K562 (cell line): ENCODE measurements at regions not wholly inside any gene's neighbourhood (a gene's known extent, or its start where the extent isn't known, plus 50 kb on each side); places are given as distances from the start of the nearest gene placed in this dataset.

ENCODE experiments used
- ATAC-seq: fragments of 200-7000 bp; cut with Tn5 transposase; 3 replicates; pipeline ENCODE4 v1.9.1; 2020; ENCODE audit warnings: moderate library complexity
- BruUV-seq: library from RNA; stranded (reverse); fragments of 400-500 nt; replicated peaks from 2 replicates; lab custom pipeline; 2021; lab: Mats Ljungman, UMichigan
- CTCF ChIA-PET: fragments of 300-600 bp; formaldehyde crosslinking; extraction: SDS; loops from one replicate; lab custom pipeline; 2021; ENCODE audit warnings: low intra/inter-chr PET ratio; lab: Yijun Ruan, JAX
- POLR2A ChIA-PET: fragments of 300-600, 350-650 bp; sonication (Branson Sonifier 250); formaldehyde crosslinking; extraction: SDS; loops from one replicate; lab custom pipeline; 2021; ENCODE audit warnings: antibody characterized with exemption, inconsistent platforms; lab: Yijun Ruan, JAX
- DNase-seq, 4 experiments: peaks; one replicate each; pipeline versions ENCODE4 v3.0.0 to v3.0.0-alpha.2; 2011 to 2018; ENCODE audit warnings: low spot score in 3 of 4, mixed read lengths in 3 of 4; ENCODE audit errors: extremely low read depth in 1 of 4
- FAIRE-seq: peaks from 2 replicates; lab custom pipeline; 2011; peaks lifted over from hg19 to GRCh38; lab: Jason Lieb, UNC
- H2AFZ ChIP-seq: 2 replicates; pipeline ENCODE4 v1.6.0; 2011; ENCODE audit warnings: low read depth, low read length, control low read depth, inconsistent platforms
- H3K27ac ChIP-seq: fragments of 200-600 bp; 3 replicates; pipeline ENCODE4 v1.8.0; 2011; ENCODE audit warnings: low read depth, mild to moderate bottlenecking, control low read depth, inconsistent platforms, low read length, moderate library complexity, mixed read lengths; ENCODE audit errors: extremely low read depth
- H3K27me3 ChIP-seq, 2 experiments: fragments of 300-600 bp in 1 of 2; 2 replicates in 1 of 2; 3 replicates in 1 of 2; pipeline versions ENCODE4 v1.6.0 to v1.8.0; 2011; ENCODE audit warnings: inconsistent platforms in 2 of 2, low read length in 2 of 2, mild to moderate bottlenecking in 1 of 2, mixed read lengths in 1 of 2, moderate library complexity in 1 of 2; ENCODE audit not compliant: control insufficient read depth in 2 of 2, insufficient read depth in 2 of 2
- H3K36me3 ChIP-seq: fragments of 300-600 bp; 3 replicates; pipeline ENCODE4 v1.8.0; 2011; ENCODE audit warnings: mild to moderate bottlenecking, low read length, inconsistent platforms; ENCODE audit not compliant: control insufficient read depth, insufficient read depth
- H3K4me1 ChIP-seq, 2 experiments: fragments of 200-600 bp in 1 of 2; replicated peaks in 1 of 2; 2 replicates in 1 of 2; 3 replicates in 1 of 2; pipeline versions ENCODE4 v1.5.1 to v1.8.0; 2011; ENCODE audit warnings: inconsistent platforms in 2 of 2, low read length in 2 of 2, mild to moderate bottlenecking in 1 of 2, mixed read lengths in 1 of 2, moderate library complexity in 1 of 2; ENCODE audit not compliant: control insufficient read depth in 2 of 2, insufficient read depth in 2 of 2
- H3K4me2 ChIP-seq: 2 replicates; pipeline ENCODE4 v1.6.1; 2011; ENCODE audit warnings: low read length, control low read depth, inconsistent platforms, mixed read lengths; ENCODE audit not compliant: insufficient read depth
- H3K4me3 ChIP-seq: fragments of 200-600 bp; sonication (generic), shearing (Covaris generic); 2 replicates; pipeline ENCODE4 v1.5.1; 2016; ENCODE audit warnings: control low read depth, inconsistent platforms
- H3K79me2 ChIP-seq: fragments of 200-600 bp; 3 replicates; pipeline ENCODE4 v1.8.0; 2011; ENCODE audit warnings: low read length, inconsistent platforms; ENCODE audit not compliant: control insufficient read depth, insufficient read depth
- H3K9ac ChIP-seq, 2 experiments: 2 replicates each; pipeline versions ENCODE4 v1.6.0 to v1.6.1; 2011; ENCODE audit warnings: low read depth in 2 of 2, low read length in 2 of 2, control low read depth in 1 of 2, inconsistent platforms in 1 of 2, mild to moderate bottlenecking in 1 of 2, mixed read lengths in 1 of 2; ENCODE audit not compliant: insufficient read depth in 1 of 2
- H3K9me1 ChIP-seq: one replicate; pipeline ENCODE4 v1.6.0; 2011; ENCODE audit warnings: inconsistent platforms, mild to moderate bottlenecking, low read length, moderate library complexity; ENCODE audit not compliant: control insufficient read depth, insufficient read depth
- H3K9me3 ChIP-seq: replicated peaks from 2 replicates; pipeline ENCODE4 v1.5.1; 2011; ENCODE audit warnings: low read depth, low read length, inconsistent platforms; ENCODE audit not compliant: control insufficient read depth, insufficient read depth
- H4K20me1 ChIP-seq: replicated peaks from 2 replicates; pipeline ENCODE4 v1.6.1; 2011; ENCODE audit warnings: low read length, inconsistent platforms, mixed read lengths; ENCODE audit not compliant: control insufficient read depth, insufficient read depth
- CREB1 ChIP-seq, 2 experiments: sonication (generic) in 1 of 2; formaldehyde crosslinking in 1 of 2; IDR thresholded peaks; 2 replicates each; pipeline versions ENCODE4 v1.6.1 to v1.8.0; 2012 to 2022; ENCODE audit warnings: inconsistent platforms in 1 of 2, mild to moderate bottlenecking in 1 of 2, missing genetic modification reagents in 1 of 2, moderate library complexity in 1 of 2
- CREB3L1 ChIP-seq: fragments of 450-650 bp; IDR thresholded peaks from 2 replicates; pipeline ENCODE4 v1.6.1; 2014; ENCODE audit warnings: low read depth, mild to moderate bottlenecking, moderate library complexity, borderline replicate concordance
- EP300 ChIP-seq: IDR thresholded peaks from 2 replicates; pipeline ENCODE4 v1.6.1; 2012; ENCODE audit warnings: low read length, improper control_type of control experiment
- HOMEZ ChIP-seq: fragments of 250-450 bp; sonication (Bioruptor Pico); IDR thresholded peaks from 2 replicates; pipeline ENCODE4 v1.4.0; 2020; ENCODE audit warnings: mild to moderate bottlenecking, moderate library complexity
- KAT8 ChIP-seq: fragments of 450-650 bp; IDR thresholded peaks from 2 replicates; pipeline ENCODE4 v1.6.1; 2016; ENCODE audit warnings: low read depth, mild to moderate bottlenecking
- NELFE ChIP-seq: IDR thresholded peaks from 2 replicates; pipeline ENCODE4 v1.6.1; 2011; ENCODE audit warnings: mild to moderate bottlenecking; ENCODE audit not compliant: insufficient read depth, insufficient read length
- NR3C1 ChIP-seq: sonication (generic); formaldehyde crosslinking; IDR thresholded peaks from 2 replicates; pipeline ENCODE4 v1.8.1; 2022; ENCODE audit warnings: missing genetic modification reagents
- PTTG1 ChIP-seq: fragments of 450-650 bp; IDR thresholded peaks from 2 replicates; pipeline ENCODE4 v1.6.1; 2016; ENCODE audit warnings: low read depth, mild to moderate bottlenecking, missing genetic modification characterization, missing compliant biosample characterization
- TARDBP ChIP-seq: fragments of 450-650 bp; IDR thresholded peaks from 2 replicates; pipeline ENCODE4 v1.6.1; 2016
- ZNF766 ChIP-seq: fragments of 200-800 bp; sonication (Bioruptor generic); conservative IDR thresholded peaks from 2 replicates; pipeline ENCODE4 v1.6.1; 2016; ENCODE audit warnings: missing genetic modification characterization, missing compliant biosample characterization
- ZNF79 ChIP-seq: fragments of 250-450 bp; sonication (Bioruptor Pico); IDR thresholded peaks from 2 replicates; pipeline ENCODE4 v1.4.0; 2020; ENCODE audit warnings: low read depth, mild to moderate bottlenecking, moderate library complexity
- WGBS: fragments of 100-300 bp; shearing (Covaris generic); methylation state at CpG from one replicate; pipeline ENCODE4 v1.1.6; 2016; ENCODE audit warnings: low coverage, mixed read lengths; ENCODE audit not compliant: insufficient coverage; ENCODE audit errors: missing lambda C conversion rate; 5-methylcytosine and 5-hydroxymethylcytosine counted together
- in situ Hi-C: fragments of 300-500 bp; cut with MboI; formaldehyde crosslinking; loops from 4 replicates; pipeline ENCODE4 v1.15.0; 2018; ENCODE audit warnings: inconsistent platforms, mixed read lengths
- intact Hi-C: fragments of 100-400 bp; cut with micrococcal nuclease; formaldehyde crosslinking; loops from 2 replicates; pipeline ENCODE4 v1.14.2; 2022

DNA sequence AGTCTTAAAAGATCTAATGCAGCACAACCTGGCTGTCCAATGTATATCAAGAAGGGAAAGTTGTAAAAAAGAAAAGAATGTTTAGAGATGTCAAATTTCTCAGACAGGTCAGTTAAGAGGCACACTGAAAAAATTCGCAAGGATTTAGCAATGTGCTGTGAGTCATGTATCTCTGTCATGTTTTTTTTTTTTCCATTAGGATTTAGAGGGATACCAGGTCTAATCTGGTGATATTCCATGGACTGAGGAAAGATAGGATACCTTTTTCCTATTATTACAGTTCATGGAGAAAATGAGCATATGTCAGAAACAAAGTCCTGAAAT is 815.4 kb upstream of the PCDH10 start:
- FAIRE-seq (no peak), DNase-seq (no peak), ATAC-seq (no peak)
- H3K27me3 ChIP-seq = no peaks in the 10 kb centered on the region
- H3K9ac ChIP-seq = no peak overlapping the region
- BruUV-seq = no TSS peak
- no peak overlapping the region for H2AFZ ChIP-seq
- TF ChIP-seq EP300 = no peak
- no peaks in the 10 kb centered on the region for H3K36me3 ChIP-seq
- no peaks in the 10 kb centered on the region for H3K79me2 ChIP-seq
- intact Hi-C loops = no loop called here
- H3K9me1 ChIP-seq = no peaks in the 10 kb centered on the region
- H3K27ac ChIP-seq = no peak overlapping the region
- no peaks in the 10 kb centered on the region for H3K9me3 ChIP-seq
- ChIA-PET POLR2A (no interaction called here), CTCF (no interaction called here)
- no peak overlapping the region for H3K4me2 ChIP-seq
- no peaks in the 10 kb centered on the region for H3K4me1 ChIP-seq
- no peaks in the 10 kb centered on the region for H4K20me1 ChIP-seq
- in situ Hi-C loops = no loop called here
- WGBS = 0% methylated on average over 1 of the region's 1 CpG
- H3K4me3 ChIP-seq = no peak overlapping the region

DNA sequence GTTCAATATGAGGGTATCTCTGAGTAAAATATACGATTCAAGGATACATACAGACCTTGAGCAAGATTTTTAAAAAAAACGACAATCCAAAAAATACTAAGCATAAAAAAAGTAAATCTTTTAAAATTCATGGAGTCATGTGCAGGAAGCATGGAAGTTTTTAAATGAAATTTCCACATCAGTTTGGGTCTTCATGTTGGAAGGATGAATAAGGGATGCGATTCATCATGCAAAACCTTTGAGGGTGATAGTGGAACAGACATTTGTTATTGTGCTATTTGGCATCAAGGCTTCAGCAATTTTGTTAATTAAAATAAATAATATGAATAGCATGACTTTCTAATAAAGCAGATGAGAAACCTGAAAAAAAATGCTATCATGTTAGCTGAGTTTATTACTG is 815.0 kb upstream of the PCDH10 start:
- BruUV-seq = no TSS peak
- in situ Hi-C loops = no loop called here
- DNase-seq = no peak
- Histone ChIP-seq H3K4me3 (no peak overlapping the region), H2AFZ (no peak overlapping the region), H3K4me1 (no peaks in the 10 kb centered on the region), H3K36me3 (no peaks in the 10 kb centered on the region), H3K9me1 (no peaks in the 10 kb centered on the region), H4K20me1 (no peaks in the 10 kb centered on the region), H3K27ac (no peak overlapping the region), H3K4me2 (no peak overlapping the region), H3K9me3 (no peaks in the 10 kb centered on the region), H3K9ac (no peak overlapping the region), H3K27me3 (no peaks in the 10 kb centered on the region), H3K79me2 (no peaks in the 10 kb centered on the region)
- TF ChIP-seq ZNF79 (CRISPR knock-in tag) = no peak
- no peak for TF ChIP-seq ZNF766 (CRISPR knock-in tag)
- TF ChIP-seq TARDBP = no peak
- no peak for TF ChIP-seq CREB1 (IDR thresholded peaks at IDR 0.05)
- TF ChIP-seq CREB1 (CRISPR knock-in tag; IDR thresholded peaks at IDR 0.05) = no peak
- no peak for TF ChIP-seq NR3C1 (CRISPR knock-in tag)
- TF ChIP-seq NELFE = no peak
- TF ChIP-seq CREB3L1 = no peak
- TF ChIP-seq HOMEZ = no peak
- TF ChIP-seq KAT8 = no peak
- no peak for TF ChIP-seq PTTG1 (tag)
- WGBS = 3% methylated on average over 3 of the region's 3 CpGs
- ChIA-PET CTCF (no interaction called here), POLR2A (no interaction called here)
- ATAC-seq = no peak
- intact Hi-C loops = no loop called here
- FAIRE-seq = no peak
